ENCODE measurements at regions not wholly inside any gene's neighbourhood (a gene's known extent, or its start where the extent isn't known, plus 50 kb on each side); places are given as distances from the start of the nearest gene placed in this dataset.

DNA sequence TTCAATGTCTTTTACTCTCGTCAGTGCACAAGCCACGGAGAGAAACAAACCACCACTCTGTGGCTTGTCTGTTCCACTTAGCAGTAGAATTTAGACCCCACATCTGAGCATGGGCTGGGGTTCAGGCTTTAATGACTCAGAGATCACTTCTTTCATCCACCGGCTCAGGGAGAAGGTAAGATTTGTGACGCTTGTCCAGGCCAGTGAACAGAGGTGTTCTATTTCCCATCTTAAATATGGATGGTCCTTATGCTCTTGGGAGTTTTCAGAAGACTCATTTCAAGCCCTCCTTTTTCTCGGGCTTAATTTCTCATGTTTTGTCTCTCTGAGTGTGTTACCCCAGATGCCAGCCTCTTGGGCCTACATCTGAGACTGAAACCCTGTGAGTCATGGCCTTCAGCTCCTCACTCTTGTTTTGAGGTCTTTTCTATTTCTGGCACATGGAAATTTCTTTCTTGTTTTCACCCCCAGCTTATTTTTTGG, 127.4 kb upstream of the SFRP2 start:
- no peaks in the 10 kb centered on the region for H3K27me3 ChIP-seq (ENCODE audit: insufficient read depth, low read length)
- H3K9ac ChIP-seq (ENCODE audit: low read depth, low read length), result no peak overlapping the region
- H3K4me3 ChIP-seq (ENCODE audit: low read length), result no peak overlapping the region
- no peaks in the 10 kb centered on the region for H3K9me3 ChIP-seq (ENCODE audit: insufficient read depth, low read depth, low read length)
- H3K27ac ChIP-seq (ENCODE audit: low read length), result no peak overlapping the region
- H3K36me3 ChIP-seq (ENCODE audit: insufficient read depth, low read depth, low read length), result no peaks in the 10 kb centered on the region
- no peaks in the 10 kb centered on the region for H3K4me1 ChIP-seq (ENCODE audit: insufficient read depth, low read length)

DNA sequence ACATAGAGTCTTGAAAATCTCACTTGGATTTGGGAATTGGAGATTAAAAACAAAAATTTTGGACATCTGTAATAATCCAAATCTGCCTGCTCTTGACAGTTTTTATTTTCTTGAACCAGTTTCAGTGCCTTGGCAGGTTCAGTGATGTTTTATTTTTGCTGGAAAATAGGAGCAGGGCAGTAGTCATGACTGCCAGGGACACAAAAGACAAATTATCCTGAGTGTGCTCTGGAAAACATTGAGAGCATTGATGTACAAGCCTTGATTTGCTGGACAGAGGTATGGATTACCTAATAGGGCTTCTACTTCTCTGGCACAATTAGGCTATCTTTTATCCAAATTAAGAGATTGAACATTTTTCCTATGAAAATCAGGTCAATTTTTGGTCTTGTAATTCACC, 123.4 kb upstream of the SFRP2 start:
- Histone ChIP-seq H3K27me3 (ENCODE audit: insufficient read depth, low read length) (no peaks in the 10 kb centered on the region), H3K27ac (ENCODE audit: low read length) (no peak overlapping the region), H3K4me3 (ENCODE audit: low read length) (no peak overlapping the region), H3K9me3 (ENCODE audit: insufficient read depth, low read depth, low read length) (no peaks in the 10 kb centered on the region), H3K36me3 (ENCODE audit: insufficient read depth, low read depth, low read length) (no peaks in the 10 kb centered on the region), H3K9ac (ENCODE audit: low read depth, low read length) (no peak overlapping the region), H3K4me1 (ENCODE audit: insufficient read depth, low read length) (peaks cover 6% of the 10 kb centered on the region; the same call in 1 of the 2 replicates)

DNA sequence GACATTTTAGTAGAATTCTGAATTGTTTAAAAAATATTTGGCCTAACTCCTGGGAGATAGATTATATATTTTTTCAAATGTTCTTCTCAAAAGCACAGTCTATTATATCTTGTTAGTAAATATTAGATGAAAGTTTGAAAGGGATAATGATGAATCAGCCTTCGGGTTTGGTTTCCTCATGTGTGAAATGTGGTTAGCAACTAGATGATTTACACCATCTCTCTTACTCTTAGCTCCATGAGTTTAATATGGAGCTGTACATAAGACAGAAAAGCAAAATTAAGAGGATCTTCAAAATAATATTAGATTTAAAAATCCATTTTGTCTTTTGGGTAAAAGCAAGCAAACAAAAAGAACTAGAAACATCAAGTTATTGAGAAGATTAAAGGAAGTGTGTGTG, 120.8 kb upstream of the SFRP2 start:
- Histone ChIP-seq H3K36me3 (ENCODE audit: insufficient read depth, low read depth, low read length) (no peaks in the 10 kb centered on the region), H3K27ac (ENCODE audit: low read length) (no peak overlapping the region), H3K4me3 (ENCODE audit: low read length) (no peak overlapping the region)

DNA sequence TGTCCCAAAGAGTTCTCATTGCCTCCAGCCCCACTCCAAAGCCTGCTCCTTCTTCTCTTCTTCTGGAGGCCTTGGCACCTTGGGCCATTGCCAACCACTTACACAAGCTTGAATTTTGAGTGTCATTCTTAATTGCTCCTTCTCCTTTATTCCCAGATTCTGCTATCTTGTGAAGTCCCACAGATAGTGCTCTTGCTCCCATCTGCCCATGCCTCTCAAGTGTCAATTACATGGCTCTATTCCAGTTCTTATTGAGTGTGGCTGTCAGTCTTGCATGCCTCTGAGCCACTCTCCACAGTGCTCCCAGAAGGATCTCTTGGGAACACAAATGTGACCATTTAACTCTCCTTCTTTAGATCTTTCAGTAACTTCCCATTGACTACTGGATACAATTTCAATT, 117.3 kb upstream of the SFRP2 start:
- Histone ChIP-seq H3K27ac (ENCODE audit: low read length) (no peak overlapping the region), H3K4me1 (ENCODE audit: insufficient read depth, low read length) (peaks cover 7% of the 10 kb centered on the region; the same call in 1 of the 2 replicates), H3K9ac (ENCODE audit: low read depth, low read length) (no peak overlapping the region), H3K36me3 (ENCODE audit: insufficient read depth, low read depth, low read length) (no peaks in the 10 kb centered on the region), H3K27me3 (ENCODE audit: insufficient read depth, low read length) (no peaks in the 10 kb centered on the region), H3K9me3 (ENCODE audit: insufficient read depth, low read depth, low read length) (no peaks in the 10 kb centered on the region), H3K4me3 (ENCODE audit: low read length) (no peak overlapping the region)

More for the DNA sequence above, 120.8 kb upstream of the SFRP2 start:
- H3K9ac ChIP-seq (ENCODE audit: low read depth, low read length), result no peak overlapping the region
- no peaks in the 10 kb centered on the region for H3K9me3 ChIP-seq (ENCODE audit: insufficient read depth, low read depth, low read length)
- peaks cover 7% of the 10 kb centered on the region; the same call in 1 of the 2 replicates for H3K4me1 ChIP-seq (ENCODE audit: insufficient read depth, low read length)
- H3K27me3 ChIP-seq (ENCODE audit: insufficient read depth, low read length), result no peaks in the 10 kb centered on the region

DNA sequence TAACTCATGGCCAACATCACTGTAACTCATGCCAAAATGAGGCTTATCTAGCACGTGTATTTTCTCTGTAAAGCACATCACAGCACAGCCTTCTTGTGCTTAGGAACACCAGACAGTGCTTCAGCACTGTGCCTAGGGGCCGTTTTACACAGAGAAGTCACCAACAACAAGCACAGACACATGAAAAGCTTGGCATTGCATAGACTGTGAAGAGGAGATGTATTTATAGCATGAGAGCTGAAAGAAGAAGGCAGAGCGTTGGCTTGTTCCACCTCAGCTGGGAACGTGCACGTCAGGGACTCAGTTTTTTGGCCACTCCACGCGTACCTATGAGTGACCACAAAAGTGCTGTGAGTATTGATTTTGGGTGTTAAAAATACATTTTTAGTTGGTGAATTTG, 116.3 kb upstream of the SFRP2 start:
- Histone ChIP-seq H3K27ac (ENCODE audit: low read length) (no peak overlapping the region), H3K36me3 (ENCODE audit: insufficient read depth, low read depth, low read length) (no peaks in the 10 kb centered on the region), H3K9ac (ENCODE audit: low read depth, low read length) (no peak overlapping the region), H3K4me1 (ENCODE audit: insufficient read depth, low read length) (peaks cover 7% of the 10 kb centered on the region; the same call in 1 of the 2 replicates), H3K9me3 (ENCODE audit: insufficient read depth, low read depth, low read length) (no peaks in the 10 kb centered on the region), H3K4me3 (ENCODE audit: low read length) (no peak overlapping the region), H3K27me3 (ENCODE audit: insufficient read depth, low read length) (no peaks in the 10 kb centered on the region)

DNA sequence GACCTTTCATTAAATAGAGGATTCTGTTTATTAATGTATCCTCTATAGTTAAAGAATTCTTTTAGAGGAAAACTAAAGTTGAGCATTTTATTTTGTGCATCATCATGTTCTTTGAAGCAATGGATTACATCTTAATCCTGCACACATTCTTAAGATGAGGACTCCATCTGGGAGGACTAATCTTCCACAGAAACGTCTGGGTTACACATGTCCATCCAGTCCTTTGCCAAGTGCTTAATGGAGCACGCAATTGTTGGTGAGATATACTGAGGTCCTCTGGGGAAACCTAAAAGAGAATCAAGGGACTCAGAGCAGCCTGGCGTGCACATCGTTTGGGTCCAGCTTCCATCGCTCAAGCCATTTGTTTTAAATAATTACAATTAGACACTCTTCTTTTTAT, 115.1 kb upstream of the SFRP2 start:
- H3K36me3 ChIP-seq (ENCODE audit: insufficient read depth, low read depth, low read length), result no peaks in the 10 kb centered on the region
- peaks cover 7% of the 10 kb centered on the region; the same call in 1 of the 2 replicates for H3K4me1 ChIP-seq (ENCODE audit: insufficient read depth, low read length)
- H3K9ac ChIP-seq (ENCODE audit: low read depth, low read length), result no peak overlapping the region
- H3K27me3 ChIP-seq (ENCODE audit: insufficient read depth, low read length), result no peaks in the 10 kb centered on the region
- no peaks in the 10 kb centered on the region for H3K9me3 ChIP-seq (ENCODE audit: insufficient read depth, low read depth, low read length)
- no peak overlapping the region for H3K27ac ChIP-seq (ENCODE audit: low read length)
- H3K4me3 ChIP-seq (ENCODE audit: low read length), result no peak overlapping the region

DNA sequence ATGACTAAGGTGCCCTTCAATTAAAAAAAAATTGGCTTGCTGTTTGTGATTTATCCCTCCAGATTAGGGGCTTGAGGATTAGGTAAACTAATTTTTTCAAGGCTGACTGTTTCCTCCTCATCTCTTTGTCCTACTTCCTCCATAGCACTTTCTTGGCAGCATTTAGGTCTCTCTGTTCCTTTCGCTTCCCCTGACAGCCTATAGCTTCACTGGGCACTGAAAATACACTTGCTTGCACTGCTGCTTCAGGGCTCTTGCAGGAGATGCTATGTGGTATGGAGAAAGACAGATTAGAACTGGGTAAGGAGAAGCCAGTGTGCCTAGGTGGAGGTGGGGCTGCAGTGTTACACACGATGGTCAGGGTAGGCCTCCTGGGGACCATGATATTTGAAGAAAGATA, 112.3 kb upstream of the SFRP2 start:
- Histone ChIP-seq H3K36me3 (ENCODE audit: insufficient read depth, low read depth, low read length) (no peaks in the 10 kb centered on the region), H3K9me3 (ENCODE audit: insufficient read depth, low read depth, low read length) (no peaks in the 10 kb centered on the region), H3K4me1 (ENCODE audit: insufficient read depth, low read length) (no peaks in the 10 kb centered on the region), H3K27ac (ENCODE audit: low read length) (no peak overlapping the region), H3K27me3 (ENCODE audit: insufficient read depth, low read length) (no peaks in the 10 kb centered on the region), H3K4me3 (ENCODE audit: low read length) (no peak overlapping the region), H3K9ac (ENCODE audit: low read depth, low read length) (no peak overlapping the region)

DNA sequence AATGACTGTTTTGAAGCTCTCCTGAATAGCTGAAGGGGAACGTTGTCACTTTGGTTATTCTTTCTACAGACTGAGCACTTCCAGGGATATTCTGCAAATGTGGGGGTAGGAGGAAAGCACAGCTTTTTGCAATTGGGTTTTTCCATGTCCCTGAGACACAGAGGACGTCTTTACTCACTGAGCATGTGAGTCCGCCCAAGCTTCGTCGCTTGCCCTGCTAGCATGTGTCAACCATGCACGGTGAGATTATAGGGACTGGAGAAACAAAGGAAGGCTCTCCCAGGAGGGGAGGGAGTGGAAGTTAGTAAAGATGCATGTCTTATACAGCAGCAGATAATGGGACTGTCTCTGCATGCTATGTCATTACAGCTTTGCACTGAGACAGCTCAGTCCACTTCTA, 111.5 kb upstream of the SFRP2 start:
- H3K36me3 ChIP-seq (ENCODE audit: insufficient read depth, low read depth, low read length), result no peaks in the 10 kb centered on the region
- no peaks in the 10 kb centered on the region for H3K4me1 ChIP-seq (ENCODE audit: insufficient read depth, low read length)
- no peak overlapping the region for H3K27ac ChIP-seq (ENCODE audit: low read length)
- H3K4me3 ChIP-seq (ENCODE audit: low read length), result no peak overlapping the region
- H3K9me3 ChIP-seq (ENCODE audit: insufficient read depth, low read depth, low read length), result no peaks in the 10 kb centered on the region
- no peaks in the 10 kb centered on the region for H3K27me3 ChIP-seq (ENCODE audit: insufficient read depth, low read length)
- H3K9ac ChIP-seq (ENCODE audit: low read depth, low read length), result no peak overlapping the region; the same call in 1 of the 2 replicates

DNA sequence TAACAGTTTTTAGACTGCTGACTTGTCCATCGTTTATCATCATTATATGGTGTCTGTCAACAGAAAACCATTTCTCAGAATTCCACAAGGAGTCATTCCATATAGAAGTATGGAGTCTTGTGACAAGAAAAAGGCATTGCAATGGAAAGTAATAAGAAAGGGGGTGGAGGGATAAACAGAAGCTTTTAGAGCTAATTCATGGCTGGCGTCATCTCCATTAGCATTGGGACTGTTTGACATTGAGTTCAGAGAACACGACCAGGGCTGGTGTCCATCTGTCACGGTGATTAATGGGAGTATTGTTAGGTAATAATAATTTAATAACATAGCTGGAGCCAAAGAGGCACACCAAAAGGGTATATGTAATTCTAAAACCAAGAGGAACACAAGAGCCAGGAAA, 101.9 kb upstream of the SFRP2 start:
- Histone ChIP-seq H3K9ac (ENCODE audit: low read depth, low read length) (no peak overlapping the region), H3K4me3 (ENCODE audit: low read length) (no peak overlapping the region), H3K36me3 (ENCODE audit: insufficient read depth, low read depth, low read length) (no peaks in the 10 kb centered on the region), H3K27ac (ENCODE audit: low read length) (no peak overlapping the region), H3K4me1 (ENCODE audit: insufficient read depth, low read length) (no peaks in the 10 kb centered on the region), H3K9me3 (ENCODE audit: insufficient read depth, low read depth, low read length) (no peaks in the 10 kb centered on the region), H3K27me3 (ENCODE audit: insufficient read depth, low read length) (no peaks in the 10 kb centered on the region)

DNA sequence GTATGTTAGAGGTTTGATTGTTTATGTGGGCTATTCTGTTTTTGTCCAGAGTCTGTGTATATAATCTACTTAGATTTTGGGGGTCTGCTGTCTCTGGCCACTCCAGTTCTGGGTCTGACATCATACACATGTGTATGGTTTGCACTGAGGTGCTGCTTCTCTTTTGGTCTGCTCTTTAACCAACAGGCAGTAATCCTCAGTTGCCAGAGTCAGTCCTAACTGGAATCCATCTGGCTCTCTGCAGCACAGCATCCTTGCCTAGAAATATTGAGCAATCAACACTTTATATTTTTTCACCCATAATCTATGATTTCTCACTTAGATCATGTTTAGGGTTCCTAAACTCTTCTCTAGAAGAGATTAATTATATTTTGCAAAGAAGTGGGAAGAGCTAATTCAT, 98.3 kb upstream of the SFRP2 start:
- Histone ChIP-seq H3K9me3 (ENCODE audit: insufficient read depth, low read depth, low read length) (peaks cover 6% of the 10 kb centered on the region; the same call in 1 of the 2 replicates), H3K27ac (ENCODE audit: low read length) (no peak overlapping the region), H3K36me3 (ENCODE audit: insufficient read depth, low read depth, low read length) (no peaks in the 10 kb centered on the region), H3K27me3 (ENCODE audit: insufficient read depth, low read length) (no peaks in the 10 kb centered on the region), H3K4me1 (ENCODE audit: insufficient read depth, low read length) (no peaks in the 10 kb centered on the region), H3K4me3 (ENCODE audit: low read length) (no peak overlapping the region), H3K9ac (ENCODE audit: low read depth, low read length) (no peak overlapping the region)

DNA sequence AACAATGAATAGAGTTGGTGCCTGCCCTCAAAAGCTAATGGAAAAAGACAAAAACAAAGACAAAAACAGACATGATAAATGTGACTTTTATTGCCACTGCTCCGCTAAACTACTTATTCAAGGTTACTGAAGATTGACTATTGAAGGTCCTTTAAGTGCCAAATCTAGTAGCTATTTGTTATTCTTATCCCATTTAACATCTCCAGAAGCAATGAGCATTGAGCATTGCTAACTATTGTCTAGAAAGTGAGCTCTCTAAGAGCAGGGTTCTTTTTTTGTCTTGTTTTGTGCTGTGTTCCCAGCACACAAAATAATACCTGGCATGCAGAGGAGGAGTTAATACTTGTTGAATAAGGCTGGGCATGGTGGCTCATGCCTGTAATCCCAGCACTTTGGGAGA, 95.4 kb upstream of the SFRP2 start:
- Histone ChIP-seq H3K9ac (ENCODE audit: low read depth, low read length) (no peak overlapping the region), H3K4me1 (ENCODE audit: insufficient read depth, low read length) (no peaks in the 10 kb centered on the region), H3K27ac (ENCODE audit: low read length) (no peak overlapping the region), H3K36me3 (ENCODE audit: insufficient read depth, low read depth, low read length) (no peaks in the 10 kb centered on the region), H3K4me3 (ENCODE audit: low read length) (no peak overlapping the region), H3K9me3 (ENCODE audit: insufficient read depth, low read depth, low read length) (peaks cover 34% of the 10 kb centered on the region), H3K27me3 (ENCODE audit: insufficient read depth, low read length) (no peaks in the 10 kb centered on the region)

DNA sequence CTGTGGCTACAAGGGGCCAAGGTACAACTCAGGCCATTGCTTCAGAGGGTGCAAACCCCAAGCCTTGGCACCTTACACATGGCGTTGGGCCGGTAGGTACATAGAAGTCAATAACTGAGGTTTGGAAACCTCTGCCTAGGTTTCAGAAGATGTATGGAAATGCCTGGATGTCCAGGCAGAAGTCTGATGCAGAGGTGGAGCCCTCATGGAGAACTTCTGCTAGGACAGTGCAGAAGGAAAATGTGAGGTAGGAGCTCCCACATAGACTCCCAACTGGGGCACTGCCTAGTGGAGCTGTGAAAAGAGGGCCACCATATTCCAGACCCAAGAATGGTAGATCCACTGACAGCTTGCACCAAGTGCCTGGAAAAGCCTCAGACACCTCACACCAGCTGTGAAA, 92.1 kb upstream of the SFRP2 start:
- Histone ChIP-seq H3K27me3 (ENCODE audit: insufficient read depth, low read length) (no peaks in the 10 kb centered on the region), H3K36me3 (ENCODE audit: insufficient read depth, low read depth, low read length) (no peaks in the 10 kb centered on the region), H3K27ac (ENCODE audit: low read length) (no peak overlapping the region), H3K4me3 (ENCODE audit: low read length) (no peak overlapping the region), H3K4me1 (ENCODE audit: insufficient read depth, low read length) (no peaks in the 10 kb centered on the region), H3K9me3 (ENCODE audit: insufficient read depth, low read depth, low read length) (peaks cover 37% of the 10 kb centered on the region), H3K9ac (ENCODE audit: low read depth, low read length) (no peak overlapping the region)

DNA sequence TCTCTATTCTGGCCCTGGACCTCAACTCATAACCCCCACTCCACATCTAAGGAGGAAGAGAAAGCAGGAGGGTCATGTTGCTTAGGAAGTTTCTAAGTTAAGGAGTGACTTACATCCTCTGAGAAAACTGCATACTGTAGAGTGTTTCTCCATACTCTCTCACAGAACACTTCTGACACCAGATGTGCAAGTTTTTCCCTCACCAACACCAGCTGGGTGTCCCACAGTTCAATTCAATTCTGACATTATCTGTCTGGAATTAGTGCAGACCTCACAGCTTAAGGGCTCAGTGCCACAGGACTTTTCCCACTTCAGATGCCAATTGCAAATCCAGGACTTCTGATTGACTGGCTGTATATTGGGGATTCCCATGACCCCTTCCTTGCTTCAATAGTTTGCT, 89.0 kb upstream of the SFRP2 start:
- H3K27ac ChIP-seq (ENCODE audit: low read length), result no peak overlapping the region
- H3K27me3 ChIP-seq (ENCODE audit: insufficient read depth, low read length), result no peaks in the 10 kb centered on the region
- H3K9ac ChIP-seq (ENCODE audit: low read depth, low read length), result no peak overlapping the region
- H3K36me3 ChIP-seq (ENCODE audit: insufficient read depth, low read depth, low read length), result no peaks in the 10 kb centered on the region
- H3K4me3 ChIP-seq (ENCODE audit: low read length), result no peak overlapping the region
- peaks cover 37% of the 10 kb centered on the region for H3K9me3 ChIP-seq (ENCODE audit: insufficient read depth, low read depth, low read length)
- H3K4me1 ChIP-seq (ENCODE audit: insufficient read depth, low read length), result no peaks in the 10 kb centered on the region
